Kidney (tissue), 13 donors: ENCODE measurements at regions not wholly inside any gene's neighbourhood (a gene's known extent, or its start where the extent isn't known, plus 50 kb on each side); places are given as distances from the start of the nearest gene placed in this dataset.
"Not testable (repeated sequence)": the region's sequence is repeated elsewhere in the genome, so short reads cannot be mapped to it uniquely, and the experiment has no call there.

Experiments
- DNase-seq, 5 donors: peaks; one replicate each; pipeline ENCODE4 v3.0.0-alpha.2; 2013 to 2020
- FAIRE-seq: peaks from 2 replicates; lab custom pipeline; 2012; peaks lifted over from hg19 to GRCh38; lab: Jason Lieb, UNC
- H3K27ac ChIP-seq, 2 donors: one replicate each; pipeline ENCODE4 v1.7.0; 2013; ENCODE audit warnings: low read depth in 2 of 2, low read length in 2 of 2, inconsistent platforms in 1 of 2
- H3K27me3 ChIP-seq: one replicate; pipeline ENCODE4 v1.7.1; 2013; ENCODE audit warnings: low read length, inconsistent platforms; ENCODE audit not compliant: control insufficient read depth, insufficient read depth
- H3K36me3 ChIP-seq, 3 donors: one replicate each; pipeline versions ENCODE4 v1.7.0 to v1.7.1; 2013; ENCODE audit warnings: low read length in 3 of 3, control low read depth in 1 of 3, inconsistent platforms in 1 of 3; ENCODE audit not compliant: insufficient read depth in 3 of 3, control insufficient read depth in 2 of 3
- H3K4me1 ChIP-seq, 3 donors: one replicate each; pipeline versions ENCODE4 v1.7.0 to v1.7.1; 2013; ENCODE audit warnings: low read length in 3 of 3, inconsistent platforms in 1 of 3, low read depth in 1 of 3; ENCODE audit not compliant: control insufficient read depth in 2 of 3, insufficient read depth in 2 of 3
- H3K4me3 ChIP-seq, 3 donors: one replicate each; pipeline versions ENCODE4 v1.7.0 to v1.8.1; 2013; ENCODE audit warnings: low read length in 3 of 3, control low read depth in 1 of 3, inconsistent platforms in 1 of 3
- H3K9ac ChIP-seq, 3 donors: one replicate each; pipeline versions ENCODE4 v1.7.0 to v1.7.1; 2013; ENCODE audit warnings: low read length in 3 of 3, control low read depth in 1 of 3, inconsistent platforms in 1 of 3
- H3K9me3 ChIP-seq, 3 donors: one replicate each; pipeline versions ENCODE4 v1.7.0 to v1.7.1; 2013; ENCODE audit warnings: low read length in 3 of 3, control low read depth in 1 of 3, inconsistent platforms in 1 of 3; ENCODE audit not compliant: control insufficient read depth in 2 of 3, insufficient read depth in 1 of 3
- intact Hi-C: fragments of 100-400 bp; cut with DNase I; formaldehyde crosslinking; loops from one replicate; pipeline ENCODE4 v1.11.1; 2022
- TF ChIP-seq, protein P1 (sequence below): IDR thresholded peaks from 3 replicates; pipeline ENCODE4 v1.5.1; 2012; ENCODE audit warnings: mild to moderate bottlenecking, moderate library complexity, borderline replicate concordance; ENCODE audit not compliant: insufficient read depth; ENCODE audit errors: extremely low read depth
- donor health status: control.
- donor health status: control.
- donor health status: control.
- donor health status: control.
- donor health status: control.
- donor health status: DM: yes; HTN: yes; CAD: no.
- donor health status: Normal renal cell carcinoma (clear cell type).

DNA sequence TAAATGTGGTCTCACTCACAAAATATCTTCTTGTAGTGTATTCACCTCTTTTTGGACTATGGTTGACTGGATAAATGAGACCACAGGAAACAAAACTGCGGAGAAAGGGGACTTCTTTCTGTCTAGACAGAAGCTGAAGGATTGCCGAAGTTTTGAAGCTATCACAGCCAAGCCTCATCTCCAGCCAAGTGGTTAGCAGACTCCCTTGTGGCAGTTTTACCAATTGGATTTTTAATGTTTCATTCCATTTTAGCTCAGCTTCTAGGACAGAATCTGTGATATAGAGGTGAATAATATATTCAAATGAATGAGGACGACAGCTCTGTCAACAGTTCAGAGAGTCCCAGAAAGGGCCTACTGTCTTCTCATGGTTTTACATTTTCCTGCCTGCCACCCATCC lies 215.7 kb upstream of the ZNF608 start:
- FAIRE-seq = no peak

DNA sequence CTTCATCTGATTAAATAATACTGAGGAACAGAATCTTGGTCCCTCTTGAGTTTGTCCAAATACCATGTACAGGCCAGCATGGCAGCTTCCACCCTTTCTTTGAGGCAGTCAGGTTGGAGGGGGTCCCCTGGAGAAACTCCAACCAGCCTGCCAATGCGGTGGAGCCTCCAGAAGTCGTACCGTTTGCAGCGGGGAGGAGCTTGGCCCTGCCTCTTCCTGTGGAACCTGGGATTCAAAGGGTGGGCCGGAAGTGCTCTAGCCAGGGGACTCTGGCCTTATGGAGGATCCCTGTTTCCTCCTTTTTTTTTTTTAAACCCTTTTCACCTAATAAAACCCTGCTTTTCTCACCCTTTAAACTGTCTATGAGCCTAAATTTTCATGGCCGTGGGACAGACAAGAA lies 216.3 kb upstream of the ZNF608 start:
- Histone ChIP-seq H3K27me3 (no peaks in the 10 kb centered on the region), H3K27ac (no peak overlapping the region), H3K36me3 (no peaks in the 10 kb centered on the region), H3K9ac (no peak overlapping the region), H3K4me1 (no peaks in the 10 kb centered on the region), H3K9me3 (no peaks in the 10 kb centered on the region), H3K4me3 (no peak overlapping the region)
- intact Hi-C loops = no loop called here
- no peak for DNase-seq
- TF ChIP-seq, protein P1, sequence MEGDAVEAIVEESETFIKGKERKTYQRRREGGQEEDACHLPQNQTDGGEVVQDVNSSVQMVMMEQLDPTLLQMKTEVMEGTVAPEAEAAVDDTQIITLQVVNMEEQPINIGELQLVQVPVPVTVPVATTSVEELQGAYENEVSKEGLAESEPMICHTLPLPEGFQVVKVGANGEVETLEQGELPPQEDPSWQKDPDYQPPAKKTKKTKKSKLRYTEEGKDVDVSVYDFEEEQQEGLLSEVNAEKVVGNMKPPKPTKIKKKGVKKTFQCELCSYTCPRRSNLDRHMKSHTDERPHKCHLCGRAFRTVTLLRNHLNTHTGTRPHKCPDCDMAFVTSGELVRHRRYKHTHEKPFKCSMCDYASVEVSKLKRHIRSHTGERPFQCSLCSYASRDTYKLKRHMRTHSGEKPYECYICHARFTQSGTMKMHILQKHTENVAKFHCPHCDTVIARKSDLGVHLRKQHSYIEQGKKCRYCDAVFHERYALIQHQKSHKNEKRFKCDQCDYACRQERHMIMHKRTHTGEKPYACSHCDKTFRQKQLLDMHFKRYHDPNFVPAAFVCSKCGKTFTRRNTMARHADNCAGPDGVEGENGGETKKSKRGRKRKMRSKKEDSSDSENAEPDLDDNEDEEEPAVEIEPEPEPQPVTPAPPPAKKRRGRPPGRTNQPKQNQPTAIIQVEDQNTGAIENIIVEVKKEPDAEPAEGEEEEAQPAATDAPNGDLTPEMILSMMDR = no peak
- FAIRE-seq = no peak

More for the DNA sequence above, 215.7 kb upstream of the ZNF608 start:
- Histone ChIP-seq H3K27me3 (no peaks in the 10 kb centered on the region), H3K4me1 (no peaks in the 10 kb centered on the region), H3K9ac (no peak overlapping the region), H3K4me3 (no peak overlapping the region), H3K36me3 (no peaks in the 10 kb centered on the region), H3K9me3 (no peaks in the 10 kb centered on the region), H3K27ac (no peak overlapping the region)
- TF ChIP-seq, protein P1 = no peak
- intact Hi-C loops = no loop called here
- DNase-seq = no peak

DNA sequence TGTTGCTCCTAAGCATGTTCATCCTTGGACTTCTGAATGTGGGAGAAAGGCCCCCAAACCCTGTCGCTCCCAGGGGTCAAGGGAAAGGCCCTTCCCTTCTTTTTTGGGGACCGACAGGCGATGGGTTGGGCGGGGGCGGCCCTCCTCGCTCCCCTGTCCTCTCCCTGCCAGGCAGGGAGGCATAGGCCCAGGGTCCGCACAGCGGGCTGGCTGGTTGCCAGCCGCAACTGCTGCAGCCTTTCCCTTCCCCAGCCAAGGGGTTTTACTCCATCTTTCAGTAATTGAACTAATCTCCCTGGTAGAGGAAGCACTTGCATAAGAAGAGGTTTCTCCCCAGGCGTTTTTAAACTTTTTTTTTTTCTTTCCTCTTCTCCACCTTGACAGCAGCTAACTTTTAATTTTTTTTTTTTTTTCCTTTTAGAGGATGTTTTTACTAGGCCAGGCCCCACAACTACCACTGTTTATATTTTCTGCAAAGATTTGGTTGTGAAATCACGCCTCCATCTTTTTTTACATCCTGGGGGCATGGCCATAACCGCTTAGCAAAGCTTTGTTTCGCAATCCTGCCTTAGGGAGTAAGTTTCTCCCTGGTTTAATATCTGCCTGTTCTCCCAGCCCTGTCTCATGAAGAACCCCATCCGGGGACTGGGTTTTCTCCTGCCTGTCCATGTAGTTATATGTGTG lies 216.9 kb upstream of the ZNF608 start:
- no peak for FAIRE-seq
- H3K27ac ChIP-seq = no peak overlapping the region
- TF ChIP-seq, protein P1 = no peak

DNA sequence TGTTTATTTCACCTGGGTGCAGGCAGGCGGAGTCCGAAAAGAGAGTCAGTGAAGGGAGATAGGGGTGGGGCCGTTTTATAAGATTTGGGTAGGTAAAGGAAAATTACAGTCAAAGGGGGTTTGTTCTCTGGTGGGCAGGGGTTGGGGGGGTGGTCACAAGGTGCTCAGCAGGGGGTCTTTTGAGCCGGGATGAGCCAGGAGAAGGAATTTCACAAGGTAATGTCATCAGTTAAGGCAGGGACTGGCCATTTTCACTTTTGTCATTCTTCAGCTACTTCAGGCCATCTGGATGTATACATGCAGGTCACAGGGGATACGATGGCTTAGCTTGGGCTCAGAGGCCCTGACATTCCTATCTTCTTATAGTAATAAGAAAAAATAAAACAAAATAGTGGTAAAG lies 220.3 kb upstream of the ZNF608 start:
- H3K36me3 ChIP-seq, H3K27ac ChIP-seq, H3K9me3 ChIP-seq, H3K27me3 ChIP-seq, FAIRE-seq, intact Hi-C loops, H3K4me1 ChIP-seq, H3K4me3 ChIP-seq, H3K9ac ChIP-seq, DNase-seq: not testable (repeated sequence)

More for the DNA sequence above, 216.9 kb upstream of the ZNF608 start:
- Histone ChIP-seq H3K4me3 (no peak overlapping the region), H3K27me3 (no peaks in the 10 kb centered on the region), H3K9me3 (no peaks in the 10 kb centered on the region), H3K4me1 (no peaks in the 10 kb centered on the region), H3K36me3 (no peaks in the 10 kb centered on the region), H3K9ac (no peak overlapping the region)
- peak in 1 of 5 donors; percentile 21 for DNase-seq
- intact Hi-C loops = no loop called here

DNA sequence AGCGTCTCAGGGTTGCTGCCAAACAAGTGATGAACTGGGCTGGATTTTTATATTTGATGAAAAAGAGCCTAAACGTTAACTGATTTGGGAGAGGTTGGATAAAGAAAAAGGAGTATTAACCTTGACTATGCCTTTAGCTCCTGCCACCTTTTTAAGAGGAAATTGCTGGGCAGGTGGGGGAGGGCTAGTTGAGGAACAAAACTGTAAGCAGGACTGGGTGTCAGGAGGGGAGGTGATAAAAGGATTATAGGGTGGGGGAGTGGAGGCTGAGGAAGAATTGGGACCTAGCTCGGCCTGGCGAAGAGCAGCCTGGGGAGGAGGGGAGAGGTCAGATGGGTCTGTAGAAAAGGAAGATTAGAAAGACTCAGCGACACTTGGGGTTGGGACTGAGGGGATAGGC lies 223.9 kb upstream of the ZNF608 start:
- H3K36me3 ChIP-seq, H3K9me3 ChIP-seq, H3K27me3 ChIP-seq, DNase-seq, FAIRE-seq, intact Hi-C loops, H3K4me3 ChIP-seq, H3K27ac ChIP-seq, H3K4me1 ChIP-seq, H3K9ac ChIP-seq: not testable (repeated sequence)
